ENCODE measurements at regions not wholly inside any gene's neighbourhood (a gene's known extent, or its start where the extent isn't known, plus 50 kb on each side); places are given as distances from the start of the nearest gene placed in this dataset.

DNA sequence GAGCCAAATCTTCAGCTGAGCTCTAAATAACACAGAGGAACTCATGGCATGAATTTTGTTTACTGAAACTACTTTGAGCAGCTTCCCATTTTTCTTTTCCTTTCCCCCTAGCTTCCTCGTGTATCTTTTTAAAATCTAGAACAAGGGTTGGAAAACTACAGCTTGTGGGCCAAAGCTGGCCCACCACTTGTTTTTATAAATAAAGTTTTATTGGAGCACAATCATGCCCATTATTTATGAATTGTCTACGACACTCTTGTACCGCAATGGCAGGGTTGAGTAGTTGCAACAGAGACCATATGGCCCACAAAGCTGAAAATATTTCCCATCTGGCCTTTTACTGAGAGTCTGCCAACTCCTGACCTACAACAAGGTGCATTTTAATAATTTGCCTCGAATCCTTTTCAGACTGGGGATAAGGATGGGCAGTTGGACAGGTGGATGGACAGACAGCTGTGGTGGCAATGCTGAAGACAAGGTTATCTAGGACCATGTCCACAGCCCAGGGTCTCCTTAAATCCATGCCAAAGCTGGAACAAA is 87.7 kb downstream of the RMI2 start:
- TF ChIP-seq, protein P1, sequence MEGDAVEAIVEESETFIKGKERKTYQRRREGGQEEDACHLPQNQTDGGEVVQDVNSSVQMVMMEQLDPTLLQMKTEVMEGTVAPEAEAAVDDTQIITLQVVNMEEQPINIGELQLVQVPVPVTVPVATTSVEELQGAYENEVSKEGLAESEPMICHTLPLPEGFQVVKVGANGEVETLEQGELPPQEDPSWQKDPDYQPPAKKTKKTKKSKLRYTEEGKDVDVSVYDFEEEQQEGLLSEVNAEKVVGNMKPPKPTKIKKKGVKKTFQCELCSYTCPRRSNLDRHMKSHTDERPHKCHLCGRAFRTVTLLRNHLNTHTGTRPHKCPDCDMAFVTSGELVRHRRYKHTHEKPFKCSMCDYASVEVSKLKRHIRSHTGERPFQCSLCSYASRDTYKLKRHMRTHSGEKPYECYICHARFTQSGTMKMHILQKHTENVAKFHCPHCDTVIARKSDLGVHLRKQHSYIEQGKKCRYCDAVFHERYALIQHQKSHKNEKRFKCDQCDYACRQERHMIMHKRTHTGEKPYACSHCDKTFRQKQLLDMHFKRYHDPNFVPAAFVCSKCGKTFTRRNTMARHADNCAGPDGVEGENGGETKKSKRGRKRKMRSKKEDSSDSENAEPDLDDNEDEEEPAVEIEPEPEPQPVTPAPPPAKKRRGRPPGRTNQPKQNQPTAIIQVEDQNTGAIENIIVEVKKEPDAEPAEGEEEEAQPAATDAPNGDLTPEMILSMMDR (conservative IDR thresholded peaks at IDR 0.05; ENCODE audit: low read length), result no peak
- DNase-seq (ENCODE audit: low read depth), result no peak
- H3K4me3 ChIP-seq (ENCODE audit: low read length), result no peak overlapping the region

DNA sequence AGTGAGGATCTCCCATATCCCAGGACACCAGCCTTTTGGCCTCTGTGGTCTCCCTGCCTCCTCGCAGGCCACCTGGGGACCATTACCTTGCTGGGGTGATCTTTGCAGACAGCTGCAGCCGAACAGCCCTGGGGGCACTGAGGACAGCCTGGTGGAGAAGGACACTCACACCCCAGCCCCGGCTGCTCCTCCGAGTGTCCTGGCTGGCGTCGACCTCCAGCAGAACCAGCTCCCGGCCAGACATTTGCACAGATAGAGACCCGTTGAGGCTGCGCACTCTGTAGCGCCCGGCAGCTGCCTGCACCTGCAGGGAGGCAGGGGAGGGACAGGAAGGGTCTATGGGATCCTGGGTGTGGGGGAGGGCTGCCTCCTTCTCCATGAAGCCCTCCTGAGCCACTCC is 90.3 kb downstream of the RMI2 start:
- TF ChIP-seq, protein P1 (conservative IDR thresholded peaks at IDR 0.05; ENCODE audit: low read length), result no peak
- no peak for DNase-seq (ENCODE audit: low read depth)
- H3K4me3 ChIP-seq (ENCODE audit: low read length), result no peak overlapping the region

DNA sequence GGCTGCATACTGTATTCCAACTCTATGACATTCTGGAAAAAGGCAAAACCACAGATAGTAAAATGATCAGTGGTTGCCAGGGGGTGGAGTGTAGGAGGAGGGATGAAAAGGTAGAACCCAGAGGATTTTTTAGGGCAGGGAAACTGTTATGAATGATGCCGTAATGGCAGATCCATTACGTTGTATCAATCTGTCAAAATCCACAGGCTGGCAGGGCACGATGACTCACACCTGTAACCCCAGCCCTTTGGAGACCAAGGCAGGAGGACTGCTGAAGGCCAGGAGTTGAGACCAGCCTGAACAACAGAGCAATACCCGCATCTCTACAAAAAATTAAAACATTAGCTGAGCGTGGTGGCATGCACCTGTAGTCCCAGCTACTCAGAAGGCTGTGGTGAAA is 91.8 kb downstream of the RMI2 start:
- DNase-seq (ENCODE audit: low read depth), result no peak
- TF ChIP-seq, protein P1 (conservative IDR thresholded peaks at IDR 0.05; ENCODE audit: low read length), result no peak
- no peak overlapping the region for H3K4me3 ChIP-seq (ENCODE audit: low read length)

DNA sequence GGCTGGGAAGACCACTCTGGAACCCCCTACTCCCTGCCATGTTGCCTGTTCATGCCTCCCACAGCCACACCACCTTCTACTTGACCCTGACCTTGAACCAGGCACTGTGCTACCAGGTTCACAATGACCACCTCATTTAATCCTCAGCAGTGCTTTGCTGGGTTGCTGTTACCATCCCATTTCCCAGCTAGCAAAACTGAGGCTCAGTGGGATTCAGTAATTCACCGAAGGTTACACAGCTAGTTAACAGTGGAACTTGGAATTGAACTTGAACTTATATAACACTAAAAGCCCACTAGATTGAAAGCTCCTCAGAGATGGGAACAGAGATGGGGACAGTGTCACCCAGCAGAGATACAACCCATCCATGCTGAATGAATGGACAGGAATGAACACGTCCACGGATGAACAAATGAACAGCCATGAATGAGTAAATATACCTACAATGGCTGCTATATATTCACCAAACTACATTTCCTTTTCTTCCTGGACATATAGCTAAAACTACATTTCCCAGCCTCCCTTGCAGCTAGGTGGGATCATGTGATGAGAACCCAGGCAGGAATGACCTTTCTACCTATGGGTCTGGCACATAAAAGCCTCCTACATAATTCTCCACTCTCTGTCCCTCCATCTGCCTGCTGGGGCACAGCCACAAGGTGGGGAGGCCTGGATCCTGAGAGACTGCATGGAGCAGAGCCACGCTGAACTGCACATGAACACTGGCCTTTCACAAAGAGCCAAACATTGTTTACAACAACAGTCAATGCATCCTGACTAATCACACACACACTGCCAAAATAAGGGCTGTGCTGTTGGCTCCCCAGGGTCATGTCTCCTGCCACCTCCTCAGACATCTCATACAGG is 94.8 kb downstream of the RMI2 start:
- no peak overlapping the region for H3K4me3 ChIP-seq (ENCODE audit: low read length)
- no peak for DNase-seq (ENCODE audit: low read depth)
- TF ChIP-seq, protein P1 (conservative IDR thresholded peaks at IDR 0.05; ENCODE audit: low read length), result no peak

DNA sequence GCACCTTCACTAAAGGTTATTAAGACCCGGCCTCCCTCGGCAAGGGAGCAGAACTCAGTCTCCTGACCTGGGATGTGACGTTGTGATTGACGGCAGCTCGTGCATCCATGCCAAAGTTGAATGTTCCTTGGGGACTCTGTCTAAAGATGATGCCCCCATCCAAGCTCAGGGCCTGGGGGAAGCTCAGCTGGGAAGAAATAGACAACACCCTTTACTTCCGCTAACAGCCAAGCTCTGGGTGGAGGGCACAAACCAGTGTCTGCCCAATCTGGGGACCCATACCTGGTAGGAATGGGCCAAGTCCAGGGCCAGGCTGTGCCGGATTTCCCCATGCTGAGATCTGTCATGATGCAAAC is 95.4 kb downstream of the RMI2 start:
- TF ChIP-seq, protein P1 (conservative IDR thresholded peaks at IDR 0.05; ENCODE audit: low read length), result no peak
- DNase-seq (ENCODE audit: low read depth), result no peak

DNA sequence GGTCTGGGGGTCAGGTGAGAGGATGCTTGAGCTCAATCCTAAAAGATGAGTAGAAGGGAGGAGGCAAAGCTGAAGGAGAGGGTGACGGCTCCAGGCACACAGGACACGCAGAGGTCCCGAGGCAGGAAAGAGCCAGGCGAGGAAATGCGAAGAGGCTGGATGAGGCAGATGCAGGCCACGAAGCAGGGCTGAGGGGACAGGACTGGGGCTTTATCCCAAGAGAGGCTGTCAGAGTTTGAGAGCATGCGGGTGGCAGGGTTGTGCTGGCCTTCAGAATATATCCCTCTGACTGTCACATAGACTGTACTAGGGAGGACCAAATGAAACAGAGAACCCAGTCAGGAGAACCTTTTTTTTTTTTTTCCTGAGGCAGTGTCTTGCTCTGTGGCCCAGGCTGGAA is 100.2 kb downstream of the RMI2 start:
- DNase-seq (ENCODE audit: low read depth), result no peak
- TF ChIP-seq, protein P1 (conservative IDR thresholded peaks at IDR 0.05; ENCODE audit: low read length), result no peak
- H3K4me3 ChIP-seq (ENCODE audit: low read length), result no peak overlapping the region

More for the DNA sequence above, 95.4 kb downstream of the RMI2 start:
- H3K4me3 ChIP-seq (ENCODE audit: low read length), result no peak overlapping the region

DNA sequence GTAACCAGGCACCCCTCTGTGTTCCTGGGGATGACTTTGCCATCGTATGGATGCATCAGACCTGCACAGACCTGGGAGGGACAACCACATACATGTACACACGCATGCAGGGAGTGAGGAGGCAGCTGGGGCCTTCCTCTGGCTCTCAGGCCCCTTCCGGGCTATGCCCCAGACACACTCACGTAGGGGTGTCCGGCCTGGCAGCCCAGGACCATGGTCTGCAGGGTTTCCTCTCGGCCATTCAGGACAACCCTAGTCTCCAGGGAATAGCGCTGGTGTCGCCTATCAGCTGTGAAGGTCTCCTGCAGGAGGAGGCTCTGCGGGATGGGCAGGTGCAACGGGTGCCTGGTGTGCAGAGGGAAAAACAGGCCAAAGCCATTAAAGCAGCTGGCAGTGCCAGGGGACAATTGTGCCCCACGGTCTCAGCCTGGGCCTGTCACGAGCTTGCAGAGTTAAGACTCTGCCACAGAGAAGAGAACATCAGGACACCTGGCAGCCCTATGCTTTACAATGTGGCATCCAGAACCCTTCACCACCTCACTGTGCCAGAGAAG is 101.4 kb downstream of the RMI2 start:
- DNase-seq (ENCODE audit: low read depth), result no peak

More for the DNA sequence above, 101.4 kb downstream of the RMI2 start:
- H3K4me3 ChIP-seq (ENCODE audit: low read length), result no peak overlapping the region
- TF ChIP-seq, protein P1 (conservative IDR thresholded peaks at IDR 0.05; ENCODE audit: low read length), result no peak
